ENCODE measurements at regions not wholly inside any gene's neighbourhood (a gene's known extent, or its start where the extent isn't known, plus 50 kb on each side); places are given as distances from the start of the nearest gene placed in this dataset.
A peak's percentile ranks its signal among the peaks of the same experiment; 100 is the strongest.

GRCh38 chr15:31563421-31563820 lies 236.8 kb downstream of the KLF13 start:
- no peak overlapping the region for H3K27ac ChIP-seq
- TF ChIP-seq CTCF (conservative IDR thresholded peaks at IDR 0.05) = no peak

GRCh38 chr15:31567861-31568260 lies 241.2 kb downstream of the KLF13 start:
- no peak overlapping the region for H3K27ac ChIP-seq
- TF ChIP-seq CTCF (conservative IDR thresholded peaks at IDR 0.05) = no peak

GRCh38 chr15:31569836-31570235 lies 243.2 kb downstream of the KLF13 start:
- TF ChIP-seq CTCF (conservative IDR thresholded peaks at IDR 0.05) = no peak
- no peak overlapping the region for H3K27ac ChIP-seq

GRCh38 chr15:31570591-31570990 lies 244.0 kb downstream of the KLF13 start:
- no peak overlapping the region for H3K27ac ChIP-seq
- no peak for TF ChIP-seq CTCF (conservative IDR thresholded peaks at IDR 0.05)

GRCh38 chr15:31571676-31572075 lies 245.0 kb downstream of the KLF13 start:
- no peak overlapping the region for H3K27ac ChIP-seq
- 0 out of 2 replicates have a peak, but pooled peaks have one; percentile 17 for TF ChIP-seq CTCF (conservative IDR thresholded peaks at IDR 0.05)

- TF ChIP-seq CTCF (conservative IDR thresholded peaks at IDR 0.05) = no peak
- no peak overlapping the region for H3K27ac ChIP-seq
Observed at GRCh38 chr15:31573759-31574158, 247.1 kb downstream of the KLF13 start.

- TF ChIP-seq CTCF (conservative IDR thresholded peaks at IDR 0.05) = no peak
- no peak overlapping the region for H3K27ac ChIP-seq
Observed at GRCh38 chr15:31574766-31575165, 248.1 kb downstream of the KLF13 start.

GRCh38 chr15:31577108-31577507 lies 250.5 kb downstream of the KLF13 start:
- no peak overlapping the region for H3K27ac ChIP-seq
- no peak for TF ChIP-seq CTCF (conservative IDR thresholded peaks at IDR 0.05)
